ENCODE measurements at regions not wholly inside any gene's neighbourhood (a gene's known extent, or its start where the extent isn't known, plus 50 kb on each side); places are given as distances from the start of the nearest gene placed in this dataset.

DNA sequence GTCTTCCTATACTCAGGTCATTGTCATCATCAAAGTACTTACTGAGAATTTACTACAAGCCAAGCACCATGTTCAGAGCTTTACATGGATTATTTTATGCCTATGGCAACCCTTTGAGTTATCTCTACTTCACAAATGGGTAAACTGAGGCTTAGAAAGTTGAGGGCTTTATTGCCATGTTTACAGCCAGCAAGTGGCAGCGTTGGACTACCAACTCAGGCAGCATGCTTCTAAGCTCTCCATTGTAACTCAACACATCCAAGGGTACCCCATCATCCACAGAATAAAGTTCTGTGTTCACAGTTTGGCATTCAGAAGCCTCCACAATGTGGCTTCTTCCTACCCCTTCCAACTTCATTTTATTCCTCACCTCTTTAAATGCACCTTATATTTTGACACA, 422.6 kb upstream of the GRIA1 start:
- TF ChIP-seq EP300 (IDR thresholded peaks at IDR 0.05; ENCODE audit: low read depth) (no peak), POLR2AphosphoS5 (IDR thresholded peaks at IDR 0.05) (no peak)
- TF ChIP-seq, protein P1, sequence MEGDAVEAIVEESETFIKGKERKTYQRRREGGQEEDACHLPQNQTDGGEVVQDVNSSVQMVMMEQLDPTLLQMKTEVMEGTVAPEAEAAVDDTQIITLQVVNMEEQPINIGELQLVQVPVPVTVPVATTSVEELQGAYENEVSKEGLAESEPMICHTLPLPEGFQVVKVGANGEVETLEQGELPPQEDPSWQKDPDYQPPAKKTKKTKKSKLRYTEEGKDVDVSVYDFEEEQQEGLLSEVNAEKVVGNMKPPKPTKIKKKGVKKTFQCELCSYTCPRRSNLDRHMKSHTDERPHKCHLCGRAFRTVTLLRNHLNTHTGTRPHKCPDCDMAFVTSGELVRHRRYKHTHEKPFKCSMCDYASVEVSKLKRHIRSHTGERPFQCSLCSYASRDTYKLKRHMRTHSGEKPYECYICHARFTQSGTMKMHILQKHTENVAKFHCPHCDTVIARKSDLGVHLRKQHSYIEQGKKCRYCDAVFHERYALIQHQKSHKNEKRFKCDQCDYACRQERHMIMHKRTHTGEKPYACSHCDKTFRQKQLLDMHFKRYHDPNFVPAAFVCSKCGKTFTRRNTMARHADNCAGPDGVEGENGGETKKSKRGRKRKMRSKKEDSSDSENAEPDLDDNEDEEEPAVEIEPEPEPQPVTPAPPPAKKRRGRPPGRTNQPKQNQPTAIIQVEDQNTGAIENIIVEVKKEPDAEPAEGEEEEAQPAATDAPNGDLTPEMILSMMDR (IDR thresholded peaks at IDR 0.05), result no peak
